ENCODE measurements at regions not wholly inside any gene's neighbourhood (a gene's known extent, or its start where the extent isn't known, plus 50 kb on each side); places are given as distances from the start of the nearest gene placed in this dataset.

- Histone ChIP-seq H3K27ac (ENCODE audit: low read depth, low read length) (no peak overlapping the region), H3K9me3 (ENCODE audit: control insufficient read depth in 1 of 2, insufficient read depth in 1 of 2, low read depth in 1 of 2, low read length in 2 of 2) (no peaks in the 10 kb centered on the region), H3K4me3 (replicated peaks in 1 of 2; ENCODE audit: low read depth in 1 of 2, low read length in 2 of 2) (no peak overlapping the region), H2AFZ (ENCODE audit: low read depth, low read length, poor library complexity, severe bottlenecking) (no peak overlapping the region), H3K4me1 (ENCODE audit: control insufficient read depth in 1 of 2, insufficient read depth in 2 of 2, low read length in 2 of 2) (no peaks in the 10 kb centered on the region), H3K4me2 (ENCODE audit: low read length) (no peak overlapping the region), H3K36me3 (ENCODE audit: control insufficient read depth in 1 of 2, insufficient read depth in 2 of 2, low read length in 2 of 2) (no peaks in the 10 kb centered on the region), H3K27me3 (ENCODE audit: insufficient read depth, low read length) (peaks cover 35% of the 10 kb centered on the region), H3K9ac (ENCODE audit: low read length) (no peak overlapping the region), H3K9me2 (ENCODE audit: insufficient read depth) (no peaks in the 10 kb centered on the region), H3K79me2 (ENCODE audit: insufficient read depth, low read length) (no peaks in the 10 kb centered on the region), H4K20me1 (ENCODE audit: insufficient read depth) (no peaks in the 10 kb centered on the region)
- ChIA-PET RAD21 (ENCODE audit: low non-redundant PET in 1 of 2, low total read pairs in 2 of 2, uncharacterized antibody in 2 of 2, unreplicated experiment in 2 of 2) (no interaction called here), CTCF (no interaction called here), POLR2A (no interaction called here)
- intact Hi-C loops (cut with micrococcal nuclease): no loop called here
- no peak for DNase-seq (ENCODE audit: low read depth, low spot score)
- ATAC-seq: no peak
- no TSS peak for BruUV-seq (replicated peaks)
- TF ChIP-seq EZH2 (IDR thresholded peaks at IDR 0.05) (no peak), SIN3A (IDR thresholded peaks at IDR 0.05; ENCODE audit: low read depth) (no peak), FOSL1 (IDR thresholded peaks at IDR 0.05; ENCODE audit: low read depth) (no peak), RAD21 (IDR thresholded peaks at IDR 0.05; ENCODE audit: low read depth) (no peak), YY1 (IDR thresholded peaks at IDR 0.05; ENCODE audit: extremely low read depth, insufficient replicate concordance, low read depth, low read length) (no peak), SRF (IDR thresholded peaks at IDR 0.05; ENCODE audit: low read depth) (no peak), ELF1 (IDR thresholded peaks at IDR 0.05; ENCODE audit: borderline replicate concordance, low read depth) (no peak), CBX3 (IDR thresholded peaks at IDR 0.05; ENCODE audit: low read depth) (no peak), MAX (IDR thresholded peaks at IDR 0.05) (no peak), ZBTB33 (IDR thresholded peaks at IDR 0.05; ENCODE audit: extremely low read depth, insufficient replicate concordance, low read length) (no peak), ZNF274 (IDR thresholded peaks at IDR 0.05; ENCODE audit: low read depth, low read length) (no peak), POLR2A (IDR thresholded peaks at IDR 0.05; ENCODE audit: borderline replicate concordance, extremely low read depth, insufficient read depth, insufficient read length) (no peak), POLR2AphosphoS5 (IDR thresholded peaks at IDR 0.05; ENCODE audit: low read depth, low read length) (no peak), EGR1 (IDR thresholded peaks at IDR 0.05; ENCODE audit: low read depth) (no peak), CEBPB (IDR thresholded peaks at IDR 0.05; ENCODE audit: low read depth) (no peak), JUND (IDR thresholded peaks at IDR 0.05) (no peak), EZH2phosphoT487 (IDR thresholded peaks at IDR 0.05; ENCODE audit: borderline replicate concordance) (no peak)
Measured at GRCh38 chr9:87233899-87234455, 263.7 kb upstream of the DAPK1 start.

All from HCT116 (cell line).